Left lung (tissue), 4 donors: ENCODE measurements at regions not wholly inside any gene's neighbourhood (a gene's known extent, or its start where the extent isn't known, plus 50 kb on each side); places are given as distances from the start of the nearest gene placed in this dataset.

Experiments
- ATAC-seq: fragments of 200-7000 bp; cut with Tn5 transposase; one replicate; pipeline ENCODE4 v1.9.1; 2020; ENCODE audit warnings: moderate library complexity
- DNase-seq, 4 donors: peaks; one replicate each; pipeline ENCODE4 v3.0.0-alpha.2; 2013 to 2020
- H3K27ac ChIP-seq, 2 donors: fragments of 200-600 bp; sonication (generic) in 1 of 2; one replicate each; pipeline versions ENCODE4 v1.5.0 to v1.8.0; 2020 to 2021
- H3K27me3 ChIP-seq, 2 donors: fragments of 200-600 bp; sonication (generic) in 1 of 2; one replicate each; pipeline versions ENCODE4 v1.5.0 to v1.8.0; 2020 to 2021
- H3K36me3 ChIP-seq, 2 donors: fragments of 200-600 bp; sonication (generic) in 1 of 2; one replicate each; pipeline versions ENCODE4 v1.5.0 to v1.8.0; 2020 to 2021
- H3K4me1 ChIP-seq, 2 donors: fragments of 200-600 bp; one replicate each; pipeline ENCODE4 v1.8.0; 2021
- H3K4me3 ChIP-seq, 2 donors: fragments of 200-600 bp; sonication (generic) in 1 of 2; one replicate each; pipeline versions ENCODE4 v1.5.0 to v1.8.0; 2020 to 2021; ENCODE audit warnings: mild to moderate bottlenecking in 1 of 2
- H3K9me3 ChIP-seq, 2 donors: fragments of 200-600 bp; sonication (generic) in 1 of 2; one replicate each; pipeline versions ENCODE4 v1.5.0 to v1.8.0; 2020 to 2021
- intact Hi-C, 2 donors: fragments of 100-400 bp; cut with DNase I; formaldehyde crosslinking; loops; one replicate each; pipeline versions ENCODE4 v1.11.2 to v1.14.2; 2022
- TF ChIP-seq, protein P1 (sequence below), 2 donors: fragments of 200-600 bp; sonication (generic) in 1 of 2; IDR thresholded peaks; one replicate each; pipeline versions ENCODE4 v1.5.0 to v1.8.0; 2021; ENCODE audit warnings: antibody characterized with exemption in 2 of 2
- donor health status: DM: no; HTN: yes; CAD: no.
- donor health status: DM: no; HTN: no; CAD: no.

DNA sequence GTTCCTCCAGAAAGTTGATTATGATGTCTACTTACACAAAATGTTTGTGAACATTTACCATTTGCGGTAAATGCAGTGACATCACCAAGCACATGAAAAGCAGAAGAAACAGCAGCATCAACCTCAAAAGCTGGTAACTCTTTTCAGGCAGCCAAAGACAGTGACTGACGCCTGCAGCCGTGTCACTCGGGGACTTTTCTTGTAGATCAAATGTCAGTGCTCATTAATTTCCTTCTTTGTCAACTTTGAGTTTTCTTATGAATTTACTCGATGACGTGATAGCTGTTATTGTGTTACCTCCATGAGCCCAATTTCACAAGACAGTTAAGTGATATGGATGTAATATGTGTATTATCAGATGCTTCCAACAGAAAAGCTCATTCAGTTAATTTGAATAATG lies 92.5 kb downstream of the RIPK4 start:
- peaks cover 0 to 4% of the 10 kb centered on the region in 2 donors for H3K4me1 ChIP-seq
- intact Hi-C loops: no loop called here
- H3K27ac ChIP-seq: no peak overlapping the region
- TF ChIP-seq, protein P1, sequence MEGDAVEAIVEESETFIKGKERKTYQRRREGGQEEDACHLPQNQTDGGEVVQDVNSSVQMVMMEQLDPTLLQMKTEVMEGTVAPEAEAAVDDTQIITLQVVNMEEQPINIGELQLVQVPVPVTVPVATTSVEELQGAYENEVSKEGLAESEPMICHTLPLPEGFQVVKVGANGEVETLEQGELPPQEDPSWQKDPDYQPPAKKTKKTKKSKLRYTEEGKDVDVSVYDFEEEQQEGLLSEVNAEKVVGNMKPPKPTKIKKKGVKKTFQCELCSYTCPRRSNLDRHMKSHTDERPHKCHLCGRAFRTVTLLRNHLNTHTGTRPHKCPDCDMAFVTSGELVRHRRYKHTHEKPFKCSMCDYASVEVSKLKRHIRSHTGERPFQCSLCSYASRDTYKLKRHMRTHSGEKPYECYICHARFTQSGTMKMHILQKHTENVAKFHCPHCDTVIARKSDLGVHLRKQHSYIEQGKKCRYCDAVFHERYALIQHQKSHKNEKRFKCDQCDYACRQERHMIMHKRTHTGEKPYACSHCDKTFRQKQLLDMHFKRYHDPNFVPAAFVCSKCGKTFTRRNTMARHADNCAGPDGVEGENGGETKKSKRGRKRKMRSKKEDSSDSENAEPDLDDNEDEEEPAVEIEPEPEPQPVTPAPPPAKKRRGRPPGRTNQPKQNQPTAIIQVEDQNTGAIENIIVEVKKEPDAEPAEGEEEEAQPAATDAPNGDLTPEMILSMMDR (IDR thresholded peaks at IDR 0.05): no peak
- no peak overlapping the region for H3K4me3 ChIP-seq
- no peak for DNase-seq
- H3K36me3 ChIP-seq: no peaks in the 10 kb centered on the region
- ATAC-seq: no peak
- no peaks in the 10 kb centered on the region for H3K9me3 ChIP-seq
- peaks cover 0 to 12% of the 10 kb centered on the region in 2 donors for H3K27me3 ChIP-seq

DNA sequence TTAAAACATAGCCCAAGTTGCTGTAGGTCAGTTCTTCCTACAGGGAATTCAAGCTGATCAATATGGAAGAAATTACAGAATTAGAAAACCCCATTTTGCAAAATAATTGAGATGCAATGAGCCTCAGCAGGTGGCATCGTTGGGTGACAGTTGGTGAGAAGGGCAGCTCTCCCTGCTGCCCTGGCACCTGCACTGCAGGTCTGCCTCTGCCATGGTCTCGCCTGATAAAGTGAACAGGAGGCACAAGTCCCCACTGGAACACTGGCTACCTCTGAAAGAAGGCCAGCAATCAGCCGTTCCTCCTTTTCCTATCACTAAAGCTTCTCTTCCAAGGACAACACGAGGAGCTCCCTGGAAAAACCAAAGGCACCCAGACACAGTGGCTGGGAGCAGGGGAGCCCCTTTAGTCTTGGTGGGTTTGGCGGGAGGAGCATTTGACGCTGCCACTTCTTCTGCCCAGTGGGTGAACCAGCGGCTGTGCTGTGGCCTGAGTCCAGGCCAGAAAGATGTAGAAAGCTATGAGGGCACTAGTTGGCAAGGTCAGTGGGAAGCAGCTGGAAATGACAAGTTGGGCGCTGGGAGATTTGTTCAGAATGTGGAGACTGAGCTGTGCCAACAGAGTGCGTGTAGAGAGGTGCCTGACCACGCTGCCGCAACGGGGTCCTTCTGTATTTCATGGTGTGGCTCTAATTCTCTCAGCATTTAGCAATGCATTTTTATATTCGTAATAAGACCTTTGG lies 93.1 kb downstream of the RIPK4 start:
- Histone ChIP-seq H3K27ac (no peak overlapping the region), H3K4me1 (no peaks in the 10 kb centered on the region), H3K4me3 (no peak overlapping the region), H3K36me3 (no peaks in the 10 kb centered on the region), H3K27me3 (peaks cover 0 to 12% of the 10 kb centered on the region in 2 donors), H3K9me3 (no peaks in the 10 kb centered on the region)
- ATAC-seq (no peak), DNase-seq (no peak)
- intact Hi-C loops: no loop called here
- TF ChIP-seq, protein P1 (IDR thresholded peaks at IDR 0.05): no peak

DNA sequence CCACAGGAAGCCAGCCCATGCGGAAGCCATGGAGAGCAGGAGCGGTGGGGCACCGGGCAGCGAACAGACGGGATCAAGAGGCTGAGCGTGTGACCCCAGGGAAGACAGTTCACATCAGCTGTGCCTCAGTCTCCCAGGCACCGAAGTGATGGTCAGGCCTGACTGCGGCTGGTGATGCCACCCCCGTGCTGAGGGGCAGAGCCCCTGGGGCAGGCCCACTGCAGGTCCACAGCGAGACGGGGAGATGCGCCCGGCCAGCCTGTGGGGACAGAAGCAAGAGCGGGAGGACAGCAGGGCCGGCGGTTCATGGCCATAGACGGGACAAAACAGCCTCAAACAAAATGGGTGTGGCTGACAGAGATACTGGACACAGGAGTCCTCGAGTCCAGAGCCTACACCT lies 93.8 kb downstream of the RIPK4 start:
- no peak for DNase-seq
- ATAC-seq: no peak
- Histone ChIP-seq H3K27me3 (peaks cover 0 to 6% of the 10 kb centered on the region in 2 donors), H3K4me3 (no peak overlapping the region), H3K4me1 (no peaks in the 10 kb centered on the region), H3K9me3 (no peaks in the 10 kb centered on the region), H3K27ac (no peak overlapping the region), H3K36me3 (no peaks in the 10 kb centered on the region)
- TF ChIP-seq, protein P1 (IDR thresholded peaks at IDR 0.05): no peak
- intact Hi-C loops: no loop called here

DNA sequence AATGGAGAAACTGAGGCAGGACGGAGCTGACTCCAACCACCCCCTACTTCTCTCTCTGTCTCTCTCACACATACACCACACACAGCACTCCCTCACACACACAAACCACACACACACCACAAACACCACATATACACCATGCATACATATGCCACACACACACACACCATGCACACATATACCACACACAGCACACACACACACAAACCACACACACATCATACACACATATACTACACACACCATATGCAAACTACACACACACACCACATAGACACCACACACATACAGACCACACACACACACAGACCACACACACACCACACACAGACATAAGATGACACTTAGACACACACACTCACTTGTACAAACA lies 94.3 kb downstream of the RIPK4 start:
- no peak overlapping the region for H3K27ac ChIP-seq
- H3K27me3 ChIP-seq: peaks cover 0 to 1% of the 10 kb centered on the region in 2 donors
- no peak overlapping the region for H3K4me3 ChIP-seq
- H3K36me3 ChIP-seq: no peaks in the 10 kb centered on the region
- ATAC-seq (no peak), DNase-seq (no peak)
- H3K9me3 ChIP-seq: no peaks in the 10 kb centered on the region
- intact Hi-C loops: no loop called here
- TF ChIP-seq, protein P1 (IDR thresholded peaks at IDR 0.05): no peak
- H3K4me1 ChIP-seq: no peaks in the 10 kb centered on the region

DNA sequence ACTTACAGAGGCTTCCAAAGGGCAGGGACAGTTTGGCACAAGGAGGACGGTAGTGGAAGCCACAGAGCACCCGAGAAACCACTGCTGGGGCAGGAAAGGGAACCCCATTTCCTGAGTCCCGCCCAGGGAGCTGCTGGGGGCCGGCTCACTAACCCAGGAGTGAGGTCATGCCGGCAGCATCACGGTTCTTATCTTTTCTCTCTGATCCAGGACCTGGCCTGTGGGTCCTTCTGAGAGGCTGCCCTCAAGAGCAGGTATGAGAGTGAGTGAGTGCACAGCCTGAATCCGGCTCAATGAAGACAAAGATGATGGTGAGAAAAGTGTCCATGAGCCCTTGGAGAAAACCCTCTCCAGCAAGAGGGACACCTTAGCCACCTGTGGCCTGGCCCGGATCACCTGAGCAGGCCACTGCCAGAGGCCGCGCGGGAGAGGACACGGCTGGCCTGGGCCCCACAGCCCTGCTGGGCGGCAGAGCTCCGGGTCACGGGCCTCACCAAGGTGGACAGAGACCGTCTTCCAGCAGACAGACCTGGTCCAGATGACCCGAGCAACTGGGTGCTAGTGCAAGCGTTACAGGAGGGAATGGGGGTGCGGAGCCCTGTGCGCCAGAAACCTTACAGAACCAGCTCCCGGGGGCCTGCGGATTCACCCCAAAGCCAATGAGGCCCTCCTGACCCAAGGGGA lies 94.9 kb downstream of the RIPK4 start:
- intact Hi-C loops: no loop called here
- Histone ChIP-seq H3K27me3 (no peaks in the 10 kb centered on the region), H3K4me1 (no peaks in the 10 kb centered on the region), H3K9me3 (no peaks in the 10 kb centered on the region), H3K4me3 (no peak overlapping the region), H3K36me3 (no peaks in the 10 kb centered on the region), H3K27ac (no peak overlapping the region)
- DNase-seq (no peak), ATAC-seq (no peak)
- TF ChIP-seq, protein P1 (IDR thresholded peaks at IDR 0.05): no peak
